ENCODE measurements at regions not wholly inside any gene's neighbourhood (a gene's known extent, or its start where the extent isn't known, plus 50 kb on each side); places are given as distances from the start of the nearest gene placed in this dataset.

DNA sequence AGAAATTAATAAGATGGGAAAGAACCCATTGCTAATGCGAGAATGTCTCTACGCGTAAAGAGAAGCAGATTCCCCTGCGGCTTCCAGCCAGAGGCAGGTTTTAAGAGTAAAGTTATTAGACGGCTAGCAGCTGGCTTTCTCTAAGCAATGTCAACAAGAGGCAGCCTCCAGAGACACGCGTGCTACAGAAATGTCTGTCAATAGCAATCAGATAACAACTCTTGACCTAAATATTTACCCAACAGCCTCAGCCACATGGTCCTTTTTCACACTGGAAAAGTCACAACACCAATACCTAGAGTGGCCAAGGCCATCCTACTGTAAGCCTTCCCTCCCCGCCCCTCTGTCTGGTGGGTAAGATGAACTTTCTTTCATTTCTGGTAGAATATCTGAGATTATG, 146.0 kb upstream of the SFSWAP start:
- no peaks in the 10 kb centered on the region for H3K27me3 ChIP-seq
- TF ChIP-seq, protein P1, sequence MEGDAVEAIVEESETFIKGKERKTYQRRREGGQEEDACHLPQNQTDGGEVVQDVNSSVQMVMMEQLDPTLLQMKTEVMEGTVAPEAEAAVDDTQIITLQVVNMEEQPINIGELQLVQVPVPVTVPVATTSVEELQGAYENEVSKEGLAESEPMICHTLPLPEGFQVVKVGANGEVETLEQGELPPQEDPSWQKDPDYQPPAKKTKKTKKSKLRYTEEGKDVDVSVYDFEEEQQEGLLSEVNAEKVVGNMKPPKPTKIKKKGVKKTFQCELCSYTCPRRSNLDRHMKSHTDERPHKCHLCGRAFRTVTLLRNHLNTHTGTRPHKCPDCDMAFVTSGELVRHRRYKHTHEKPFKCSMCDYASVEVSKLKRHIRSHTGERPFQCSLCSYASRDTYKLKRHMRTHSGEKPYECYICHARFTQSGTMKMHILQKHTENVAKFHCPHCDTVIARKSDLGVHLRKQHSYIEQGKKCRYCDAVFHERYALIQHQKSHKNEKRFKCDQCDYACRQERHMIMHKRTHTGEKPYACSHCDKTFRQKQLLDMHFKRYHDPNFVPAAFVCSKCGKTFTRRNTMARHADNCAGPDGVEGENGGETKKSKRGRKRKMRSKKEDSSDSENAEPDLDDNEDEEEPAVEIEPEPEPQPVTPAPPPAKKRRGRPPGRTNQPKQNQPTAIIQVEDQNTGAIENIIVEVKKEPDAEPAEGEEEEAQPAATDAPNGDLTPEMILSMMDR (IDR thresholded peaks at IDR 0.05), result no peak
- no peak for TF ChIP-seq POLR2A (IDR thresholded peaks at IDR 0.05)
- DNase-seq, result no peak

DNA sequence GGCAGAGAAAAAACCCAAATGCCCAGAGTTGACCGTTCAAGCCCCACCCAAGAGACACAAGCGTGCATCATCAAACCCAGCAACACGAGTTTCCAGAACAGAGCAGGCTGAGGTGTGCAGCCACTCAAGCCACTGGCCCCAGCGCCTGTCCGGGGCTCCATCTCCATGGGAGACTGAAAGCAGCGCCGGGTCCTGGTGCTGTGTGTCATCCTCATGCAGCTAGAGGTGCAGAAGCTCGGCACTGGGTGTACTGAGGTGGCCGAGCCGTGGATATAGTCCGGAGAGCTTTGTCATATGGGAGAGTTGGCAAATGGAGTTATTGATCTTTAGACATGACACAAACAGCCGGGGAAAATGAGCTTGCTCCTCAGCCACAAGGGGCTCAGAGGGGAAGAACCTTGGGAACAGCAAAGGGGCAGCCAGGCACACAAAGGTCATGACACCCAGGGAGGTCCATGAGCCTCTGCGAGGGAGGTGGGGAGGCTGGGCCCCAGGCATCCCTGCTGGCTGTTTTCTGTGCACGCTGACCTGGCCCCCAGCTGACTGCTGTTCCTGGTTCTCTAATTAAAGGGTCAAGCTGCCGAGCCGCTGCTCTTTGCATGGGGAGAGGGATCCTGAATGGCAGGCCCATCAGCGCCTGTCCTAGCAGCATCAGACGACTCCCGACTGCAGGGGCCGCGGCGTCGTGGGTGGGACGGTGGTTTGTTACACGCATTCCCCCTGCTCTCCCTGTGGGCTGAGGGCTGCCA, 145.4 kb upstream of the SFSWAP start:
- Histone ChIP-seq H3K4me1 (no peaks in the 10 kb centered on the region), H3K27ac (no peak overlapping the region), H3K4me3 (no peak overlapping the region), H3K27me3 (no peaks in the 10 kb centered on the region), H3K36me3 (no peaks in the 10 kb centered on the region), H3K9me3 (no peaks in the 10 kb centered on the region)
- intact Hi-C loops (cut with DNase I; ENCODE audit: low total_unique reads), result no loop called here
- TF ChIP-seq, protein P1 (IDR thresholded peaks at IDR 0.05), result no peak
- no peak for TF ChIP-seq POLR2A (IDR thresholded peaks at IDR 0.05)
- no peak for DNase-seq

More for the DNA sequence above, 146.0 kb upstream of the SFSWAP start:
- H3K36me3 ChIP-seq, result no peaks in the 10 kb centered on the region
- no peak overlapping the region for H3K4me3 ChIP-seq
- H3K9me3 ChIP-seq, result no peaks in the 10 kb centered on the region
- H3K4me1 ChIP-seq, result no peaks in the 10 kb centered on the region
- intact Hi-C loops (cut with DNase I; ENCODE audit: low total_unique reads), result no loop called here
- no peak overlapping the region for H3K27ac ChIP-seq

DNA sequence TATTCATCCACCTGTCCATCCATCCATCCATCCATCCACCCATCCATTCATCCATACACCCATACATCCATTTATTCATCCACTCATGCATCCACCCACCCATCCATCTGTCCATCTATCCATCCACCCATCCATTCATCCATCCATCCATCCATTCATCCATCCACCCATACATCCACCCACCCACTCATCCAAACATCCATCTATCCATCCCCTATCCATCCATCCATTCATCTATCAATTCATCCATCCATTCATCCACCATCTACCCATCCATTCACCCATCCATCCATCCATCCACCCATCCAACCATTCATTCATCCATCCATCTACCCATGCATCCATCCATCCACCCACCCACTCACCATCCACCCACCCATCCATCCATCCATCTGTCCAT, 142.6 kb upstream of the SFSWAP start:
- Histone ChIP-seq H3K36me3 (no peaks in the 10 kb centered on the region), H3K4me3 (no peak overlapping the region), H3K4me1 (no peaks in the 10 kb centered on the region), H3K9me3 (no peaks in the 10 kb centered on the region), H3K27me3 (peaks cover 0 to 4% of the 10 kb centered on the region in 2 donors), H3K27ac (no peak overlapping the region)
- TF ChIP-seq POLR2A (IDR thresholded peaks at IDR 0.05), result no peak
- TF ChIP-seq, protein P1 (IDR thresholded peaks at IDR 0.05), result no peak
- no peak for DNase-seq
- intact Hi-C loops (cut with DNase I; ENCODE audit: low total_unique reads), result no loop called here

DNA sequence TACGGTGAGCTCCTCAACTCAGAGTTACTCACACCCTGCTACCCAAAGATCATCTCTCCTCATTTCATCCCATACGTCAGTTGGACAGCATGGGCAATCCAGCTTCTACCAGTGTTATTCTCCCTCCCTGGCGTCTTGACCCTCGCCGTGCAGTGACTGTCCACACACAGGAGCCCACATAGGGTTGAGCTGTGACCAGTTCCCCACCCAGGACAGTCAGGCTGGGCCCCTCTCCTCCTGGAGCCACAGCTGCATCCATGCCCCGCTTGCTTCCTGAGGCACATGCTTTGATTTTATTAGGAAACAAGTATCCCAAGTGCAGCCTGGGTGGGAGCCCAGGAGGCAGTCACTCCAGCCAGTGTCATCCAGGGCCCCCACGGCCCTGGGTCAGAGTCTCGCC, 140.3 kb upstream of the SFSWAP start:
- Histone ChIP-seq H3K27ac (no peak overlapping the region), H3K27me3 (peaks cover 0 to 4% of the 10 kb centered on the region in 2 donors), H3K4me3 (no peak overlapping the region), H3K9me3 (no peaks in the 10 kb centered on the region), H3K36me3 (no peaks in the 10 kb centered on the region), H3K4me1 (no peaks in the 10 kb centered on the region)
- intact Hi-C loops (cut with DNase I; ENCODE audit: low total_unique reads), result no loop called here
- no peak for TF ChIP-seq POLR2A (IDR thresholded peaks at IDR 0.05)
- TF ChIP-seq, protein P1 (IDR thresholded peaks at IDR 0.05), result no peak
- DNase-seq, result no peak

DNA sequence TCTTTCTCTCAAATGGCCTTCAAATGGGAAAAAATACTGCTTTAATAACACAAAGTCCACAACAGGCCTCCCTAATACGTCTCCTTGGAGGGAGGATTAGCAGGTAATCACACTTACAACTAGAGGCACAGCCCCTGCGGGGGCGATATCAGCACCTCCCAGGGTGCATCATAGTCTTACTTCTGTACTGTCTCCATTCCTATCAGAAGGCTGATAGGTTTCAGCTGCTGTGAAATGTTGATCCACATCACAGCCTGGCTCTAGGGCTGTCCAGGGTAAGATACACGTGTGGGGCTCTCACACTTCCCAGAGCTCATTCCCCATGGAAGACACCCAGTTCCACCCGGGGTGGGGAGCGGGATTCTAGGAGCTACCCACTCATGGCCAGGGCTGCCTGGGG, 139.1 kb upstream of the SFSWAP start:
- Histone ChIP-seq H3K27ac (no peak overlapping the region), H3K4me3 (no peak overlapping the region), H3K4me1 (no peaks in the 10 kb centered on the region), H3K36me3 (no peaks in the 10 kb centered on the region), H3K9me3 (no peaks in the 10 kb centered on the region), H3K27me3 (peaks cover 0 to 4% of the 10 kb centered on the region in 2 donors)
- intact Hi-C loops (cut with DNase I; ENCODE audit: low total_unique reads), result no loop called here
- DNase-seq, result no peak
- TF ChIP-seq POLR2A (IDR thresholded peaks at IDR 0.05), result no peak
- TF ChIP-seq, protein P1 (IDR thresholded peaks at IDR 0.05), result no peak

All from uterus (tissue), 3 donors.